RWPE2 (cell line): ENCODE measurements at regions not wholly inside any gene's neighbourhood (a gene's known extent, or its start where the extent isn't known, plus 50 kb on each side); places are given as distances from the start of the nearest gene placed in this dataset.

Source experiments
- ATAC-seq: fragments of 200-7000 bp; cut with Tn5 transposase; 3 replicates; pipeline ENCODE4 v1.9.1; 2021; ENCODE audit warnings: low read depth
- DNase-seq: peaks from one replicate; pipeline ENCODE4 v3.0.0-alpha.2; 2020; ENCODE audit warnings: low spot score
- H3K27ac ChIP-seq: fragments of 450-650 bp; 2 replicates; pipeline ENCODE4 v1.5.1; 2017; ENCODE audit warnings: mild to moderate bottlenecking; ENCODE audit not compliant: poor library complexity, severe bottlenecking
- H3K27me3 ChIP-seq: fragments of 250-450 bp; sonication (Bioruptor Pico); 2 replicates; pipeline ENCODE4 v1.5.1; 2021; ENCODE audit warnings: mild to moderate bottlenecking, moderate library complexity; ENCODE audit not compliant: insufficient read depth, poor library complexity, severe bottlenecking
- H3K36me3 ChIP-seq: fragments of 250-450 bp; sonication (Bioruptor Pico); 2 replicates; pipeline ENCODE4 v1.5.1; 2020; ENCODE audit warnings: low read depth, mild to moderate bottlenecking, moderate library complexity
- H3K4me1 ChIP-seq: fragments of 250-450 bp; sonication (Bioruptor Pico); 2 replicates; pipeline ENCODE4 v1.5.1; 2021; ENCODE audit warnings: mild to moderate bottlenecking, moderate library complexity; ENCODE audit not compliant: insufficient read depth, poor library complexity, severe bottlenecking
- H3K4me3 ChIP-seq: fragments of 250-450 bp; sonication (Bioruptor Pico); 2 replicates; pipeline ENCODE4 v1.5.1; 2021; ENCODE audit warnings: mild to moderate bottlenecking, moderate library complexity; ENCODE audit not compliant: severe bottlenecking
- H3K9me3 ChIP-seq: fragments of 250-450 bp; sonication (Bioruptor Pico); 2 replicates; pipeline ENCODE4 v1.5.1; 2021; ENCODE audit warnings: mild to moderate bottlenecking, moderate library complexity; ENCODE audit not compliant: severe bottlenecking
- TF ChIP-seq, protein P1 (sequence below): fragments of 450-650 bp; IDR thresholded peaks from one replicate; pipeline ENCODE4 v1.5.1; 2017; ENCODE audit warnings: mild to moderate bottlenecking, moderate library complexity; ENCODE audit not compliant: poor library complexity, severe bottlenecking

DNA sequence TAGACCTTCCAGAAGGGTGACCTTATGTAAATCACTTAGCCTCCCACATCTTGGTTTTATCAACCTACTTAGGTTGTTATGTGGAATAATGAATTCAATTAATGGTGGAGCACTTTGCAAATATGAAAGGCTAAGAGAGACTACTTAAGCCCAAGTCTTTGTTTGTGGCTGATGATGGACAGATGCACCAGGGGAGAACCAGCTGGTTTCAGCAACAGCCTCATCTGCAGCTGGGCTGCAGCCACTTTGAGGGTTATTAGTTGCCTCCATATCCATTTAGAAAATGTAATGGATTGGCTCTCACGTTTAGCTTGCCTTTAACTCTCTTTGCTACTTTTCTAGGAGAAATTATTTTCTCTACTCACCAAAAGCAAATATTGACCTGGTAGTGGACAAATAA, 146.6 kb downstream of the ESM1 start:
- Histone ChIP-seq H3K27me3 (no peaks in the 10 kb centered on the region), H3K4me1 (no peaks in the 10 kb centered on the region), H3K27ac (no peak overlapping the region), H3K36me3 (no peaks in the 10 kb centered on the region), H3K9me3 (no peaks in the 10 kb centered on the region), H3K4me3 (no peak overlapping the region)
- DNase-seq (no peak), ATAC-seq (no peak)
- TF ChIP-seq, protein P1, sequence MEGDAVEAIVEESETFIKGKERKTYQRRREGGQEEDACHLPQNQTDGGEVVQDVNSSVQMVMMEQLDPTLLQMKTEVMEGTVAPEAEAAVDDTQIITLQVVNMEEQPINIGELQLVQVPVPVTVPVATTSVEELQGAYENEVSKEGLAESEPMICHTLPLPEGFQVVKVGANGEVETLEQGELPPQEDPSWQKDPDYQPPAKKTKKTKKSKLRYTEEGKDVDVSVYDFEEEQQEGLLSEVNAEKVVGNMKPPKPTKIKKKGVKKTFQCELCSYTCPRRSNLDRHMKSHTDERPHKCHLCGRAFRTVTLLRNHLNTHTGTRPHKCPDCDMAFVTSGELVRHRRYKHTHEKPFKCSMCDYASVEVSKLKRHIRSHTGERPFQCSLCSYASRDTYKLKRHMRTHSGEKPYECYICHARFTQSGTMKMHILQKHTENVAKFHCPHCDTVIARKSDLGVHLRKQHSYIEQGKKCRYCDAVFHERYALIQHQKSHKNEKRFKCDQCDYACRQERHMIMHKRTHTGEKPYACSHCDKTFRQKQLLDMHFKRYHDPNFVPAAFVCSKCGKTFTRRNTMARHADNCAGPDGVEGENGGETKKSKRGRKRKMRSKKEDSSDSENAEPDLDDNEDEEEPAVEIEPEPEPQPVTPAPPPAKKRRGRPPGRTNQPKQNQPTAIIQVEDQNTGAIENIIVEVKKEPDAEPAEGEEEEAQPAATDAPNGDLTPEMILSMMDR: no peak

DNA sequence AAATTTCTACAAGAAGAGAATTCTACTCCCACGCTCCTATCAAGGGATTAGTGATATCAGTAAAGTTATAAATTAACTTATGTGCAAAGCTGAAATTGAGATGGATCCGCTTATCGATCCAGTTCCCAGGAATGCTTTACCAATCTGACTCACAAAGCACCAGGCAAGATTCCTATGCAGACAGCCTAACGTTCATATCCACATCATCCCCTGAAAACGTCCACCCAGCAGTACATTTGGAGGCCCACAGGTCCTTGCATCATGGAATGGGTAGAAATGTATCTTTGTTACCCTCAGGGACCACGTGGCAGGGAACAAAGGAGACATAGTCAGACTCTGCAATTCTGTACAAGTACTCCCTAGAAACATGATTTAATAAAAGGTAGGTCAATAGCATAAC, 147.4 kb downstream of the ESM1 start:
- H3K4me1 ChIP-seq: no peaks in the 10 kb centered on the region
- H3K9me3 ChIP-seq: no peaks in the 10 kb centered on the region
- no peak overlapping the region for H3K4me3 ChIP-seq
- H3K36me3 ChIP-seq: no peaks in the 10 kb centered on the region
- H3K27me3 ChIP-seq: no peaks in the 10 kb centered on the region
- TF ChIP-seq, protein P1: no peak
- ATAC-seq (no peak), DNase-seq (no peak)
- no peak overlapping the region for H3K27ac ChIP-seq

DNA sequence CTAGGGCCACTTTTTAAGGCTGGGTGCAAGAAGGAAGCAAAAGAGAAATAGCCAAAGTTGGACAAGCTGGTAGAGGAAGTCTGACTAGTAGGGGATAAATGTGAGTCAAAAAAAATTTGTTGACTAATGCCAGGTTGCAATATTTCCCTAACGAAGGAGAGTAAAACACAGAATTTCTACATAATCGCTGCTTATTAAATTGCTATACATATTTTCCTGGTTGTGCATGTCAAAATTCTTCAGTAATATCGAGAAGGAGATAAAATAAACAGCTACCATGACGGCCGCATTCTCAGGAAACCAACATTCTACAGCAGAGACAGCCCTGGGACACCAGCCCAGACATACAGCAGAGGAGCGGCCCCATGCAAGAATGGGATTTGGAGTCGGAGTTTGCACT, 148.3 kb downstream of the ESM1 start:
- Histone ChIP-seq H3K36me3 (no peaks in the 10 kb centered on the region), H3K27ac (no peak overlapping the region), H3K4me1 (no peaks in the 10 kb centered on the region), H3K27me3 (no peaks in the 10 kb centered on the region), H3K4me3 (no peak overlapping the region), H3K9me3 (no peaks in the 10 kb centered on the region)
- ATAC-seq (no peak), DNase-seq (no peak)
- TF ChIP-seq, protein P1: no peak

DNA sequence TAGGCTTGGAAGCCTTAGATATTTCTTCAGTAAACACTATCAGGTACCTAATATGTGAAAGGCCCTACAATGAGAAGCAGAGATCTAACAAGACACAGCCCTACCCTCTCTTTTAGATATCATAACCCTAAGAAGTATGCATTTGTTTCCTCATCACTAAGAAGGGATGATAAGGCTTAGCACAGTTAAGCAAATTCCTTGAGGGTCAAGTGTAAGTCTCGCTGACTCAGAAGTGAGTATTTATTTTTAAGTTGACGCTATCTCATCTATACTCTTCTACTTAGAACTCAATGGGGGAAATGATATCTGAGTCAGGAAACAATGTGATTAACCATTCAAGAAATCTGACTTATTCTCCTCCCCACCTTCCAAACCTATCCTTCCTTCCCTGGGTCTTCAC, 149.7 kb downstream of the ESM1 start:
- ATAC-seq (peak; percentile 38; the same call in 2 of the 3 replicates), DNase-seq (no peak)
- H3K36me3 ChIP-seq: no peaks in the 10 kb centered on the region
- H3K4me1 ChIP-seq: no peaks in the 10 kb centered on the region
- TF ChIP-seq, protein P1: no peak
- H3K4me3 ChIP-seq: no peak overlapping the region
- no peaks in the 10 kb centered on the region for H3K9me3 ChIP-seq
- no peaks in the 10 kb centered on the region for H3K27me3 ChIP-seq
- no peak overlapping the region for H3K27ac ChIP-seq

DNA sequence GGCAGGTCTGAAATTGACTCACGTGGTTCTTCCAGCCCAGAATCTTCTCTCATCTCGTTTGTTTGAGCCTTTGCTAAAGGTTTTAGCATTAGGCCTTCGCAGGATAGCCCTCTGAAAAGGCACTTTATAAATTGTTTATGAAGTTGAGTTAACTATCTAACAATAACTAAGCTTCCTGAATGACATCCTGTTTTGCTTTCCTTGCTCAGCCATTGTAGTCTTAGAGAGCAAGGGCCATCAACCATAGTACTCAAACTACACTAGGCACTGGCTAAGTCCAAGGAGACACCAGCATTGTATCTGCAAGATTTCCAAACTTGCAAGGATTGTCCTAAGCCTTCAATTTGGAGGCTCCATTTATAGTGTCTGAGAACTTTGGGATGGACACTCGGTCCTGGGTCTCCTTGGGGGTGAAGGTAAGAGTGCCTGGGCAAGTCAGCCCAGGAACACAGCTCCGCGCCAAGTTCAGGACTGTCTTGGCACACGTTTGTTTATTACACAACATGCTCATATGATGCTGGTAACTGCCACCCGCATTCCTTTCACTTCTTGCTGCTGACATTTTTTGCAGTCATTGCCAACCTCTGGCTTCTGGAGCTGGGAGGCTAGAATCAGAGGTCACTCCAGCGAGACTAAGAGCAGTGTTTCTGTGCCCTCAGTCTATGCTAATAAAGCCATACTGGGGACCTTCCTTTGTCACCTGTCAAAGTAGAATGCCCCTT, 151.1 kb downstream of the ESM1 start:
- Histone ChIP-seq H3K4me1 (no peaks in the 10 kb centered on the region), H3K9me3 (no peaks in the 10 kb centered on the region), H3K27ac (no peak overlapping the region), H3K27me3 (no peaks in the 10 kb centered on the region), H3K36me3 (no peaks in the 10 kb centered on the region), H3K4me3 (no peak overlapping the region)
- TF ChIP-seq, protein P1: no peak
- no peak for ATAC-seq
- DNase-seq: no peak
